Hepatocyte (in vitro differentiated cells): ENCODE measurements at regions not wholly inside any gene's neighbourhood (a gene's known extent, or its start where the extent isn't known, plus 50 kb on each side); places are given as distances from the start of the nearest gene placed in this dataset.

Experiments
- CTCF ChIP-seq: fragments of 200-600 bp; sonication (generic); IDR thresholded peaks from 2 replicates; pipeline ENCODE4 v1.5.1; 2016; ENCODE audit warnings: antibody characterized with exemption, mild to moderate bottlenecking; ENCODE audit not compliant: poor library complexity
- EZH2 ChIP-seq: fragments of 200-600 bp; sonication (generic); IDR thresholded peaks from 2 replicates; pipeline ENCODE4 v1.6.1; 2016; ENCODE audit warnings: antibody characterized with exemption, mild to moderate bottlenecking, borderline replicate concordance
- EZH2phosphoT487 ChIP-seq: fragments of 200-600 bp; sonication (generic); IDR thresholded peaks from one replicate; pipeline ENCODE4 v1.6.1; 2018; ENCODE audit warnings: antibody characterized with exemption, mild to moderate bottlenecking, low read depth, moderate library complexity; ENCODE audit not compliant: unreplicated experiment, severe bottlenecking

- TF ChIP-seq CTCF (no peak), EZH2 (no peak), EZH2phosphoT487 (no peak)
Observed at GRCh38 chr18:39329496-39330275, 1764.1 kb upstream of the CELF4 start.
